ENCODE measurements at regions not wholly inside any gene's neighbourhood (a gene's known extent, or its start where the extent isn't known, plus 50 kb on each side); places are given as distances from the start of the nearest gene placed in this dataset.
"Not testable (repeated sequence)": the region's sequence is repeated elsewhere in the genome, so short reads cannot be mapped to it uniquely, and the experiment has no call there.

GRCh38 chr2:111376272-111376970 is 255.7 kb downstream of the BCL2L11 start:
- H3K4me3 ChIP-seq (ENCODE audit: low read depth, low read length); DNase-seq (ENCODE audit: low read depth): not testable (repeated sequence)

- not testable (repeated sequence) for DNase-seq (ENCODE audit: low read depth); H3K4me3 ChIP-seq (ENCODE audit: low read depth, low read length)
These were observed 256.2 kb downstream of the BCL2L11 start for GRCh38 chr2:111376971-111377352.

DNA sequence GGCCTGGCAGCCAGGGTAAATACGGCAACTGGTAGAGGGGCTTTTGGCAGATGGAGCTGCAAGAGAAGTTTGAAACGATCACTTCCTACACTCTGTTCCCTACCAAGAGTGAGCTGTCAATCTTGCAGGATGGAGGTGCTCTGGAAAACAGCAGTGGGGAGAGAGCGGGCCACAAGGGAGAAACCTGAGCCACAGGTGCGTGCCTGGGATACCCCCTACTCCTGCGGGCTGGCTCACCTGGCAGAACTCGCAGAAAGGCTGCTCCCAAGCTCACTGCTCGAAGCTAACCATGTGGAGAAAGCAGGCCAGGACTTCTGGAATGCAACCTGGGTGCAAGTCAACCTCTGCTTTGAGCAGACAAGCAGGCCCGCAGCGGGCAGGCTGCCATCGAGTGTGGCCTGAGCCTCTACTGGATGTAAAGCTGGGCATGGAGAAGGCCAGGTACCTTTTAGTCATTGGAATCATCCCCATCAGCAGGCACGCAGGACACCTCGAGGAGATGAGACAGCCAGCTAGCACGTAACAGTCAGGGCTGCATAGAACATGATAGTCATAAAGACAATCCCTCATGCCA is 256.8 kb downstream of the BCL2L11 start:
- DNase-seq (ENCODE audit: low read depth), result not testable (repeated sequence)

GRCh38 chr2:111378348-111378747 is 257.6 kb downstream of the BCL2L11 start:
- DNase-seq (ENCODE audit: low read depth), result not testable (repeated sequence)

More for the DNA sequence above, 256.8 kb downstream of the BCL2L11 start:
- H3K4me3 ChIP-seq (ENCODE audit: low read depth, low read length), result not testable (repeated sequence)

GRCh38 chr2:111380733-111381439 is 260.2 kb downstream of the BCL2L11 start:
- not testable (repeated sequence) for DNase-seq (ENCODE audit: low read depth); H3K4me3 ChIP-seq (ENCODE audit: low read depth, low read length)

More at GRCh38 chr2:111378348-111378747, 257.6 kb downstream of the BCL2L11 start:
- not testable (repeated sequence) for H3K4me3 ChIP-seq (ENCODE audit: low read depth, low read length)

DNA sequence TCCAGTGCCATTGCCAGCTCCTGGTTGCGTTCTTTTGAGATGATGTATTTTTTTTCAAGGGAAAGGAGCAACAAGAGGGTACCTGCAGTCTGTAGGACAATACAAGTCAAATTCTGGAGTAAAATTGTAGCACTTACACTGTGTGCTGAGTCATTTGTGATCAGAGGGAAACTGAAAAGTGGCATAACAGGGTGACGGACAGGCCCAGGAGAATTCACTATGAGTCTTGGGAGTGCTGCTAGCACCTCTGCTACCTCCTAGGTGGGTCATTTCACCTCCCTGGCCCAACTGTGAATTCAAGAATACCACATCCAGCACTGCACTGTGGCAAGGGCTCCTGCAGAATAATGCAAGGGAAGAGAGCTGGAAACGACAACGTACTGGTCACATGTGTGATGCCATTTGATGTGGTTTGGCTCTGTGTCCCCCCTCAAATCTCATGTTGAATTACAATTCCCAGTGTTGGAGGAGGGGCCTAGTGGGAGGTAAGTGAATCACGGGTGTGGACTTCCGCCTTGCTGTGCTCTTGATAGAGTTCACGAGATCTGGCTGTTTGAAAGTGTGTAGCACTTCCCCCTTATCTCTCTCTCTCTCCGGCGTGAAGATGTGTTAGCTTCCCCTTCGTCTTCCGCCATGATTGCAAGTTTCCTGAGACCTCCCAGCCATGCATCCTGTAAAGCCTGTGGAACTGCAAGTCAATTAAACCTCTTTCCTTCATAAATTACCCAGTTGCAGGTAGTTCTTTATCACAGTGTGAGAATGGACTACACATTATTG is 261.0 kb downstream of the BCL2L11 start:
- DNase-seq (ENCODE audit: low read depth), result not testable (repeated sequence)

DNA sequence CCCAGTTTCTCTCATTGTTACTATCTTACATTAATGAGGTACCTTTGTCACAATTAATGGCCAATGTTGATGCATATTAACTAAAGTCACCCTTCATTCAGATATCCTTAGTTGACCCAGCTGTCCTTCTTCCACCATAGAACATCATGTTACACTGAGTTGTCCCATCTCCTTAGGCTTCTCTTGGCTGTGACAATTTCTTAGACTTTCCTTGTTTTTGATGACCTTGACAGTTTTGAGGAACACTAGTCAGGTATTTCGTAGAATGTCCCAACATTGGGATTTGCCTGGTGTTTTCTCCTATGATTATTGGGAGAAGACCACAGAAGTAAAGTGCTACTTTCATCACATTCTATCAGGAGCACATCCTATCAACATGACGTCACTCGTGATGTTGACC is 261.8 kb downstream of the BCL2L11 start:
- H3K4me3 ChIP-seq (ENCODE audit: low read depth, low read length); DNase-seq (ENCODE audit: low read depth): not testable (repeated sequence)

More for the DNA sequence above, 261.0 kb downstream of the BCL2L11 start:
- H3K4me3 ChIP-seq (ENCODE audit: low read depth, low read length), result not testable (repeated sequence)

DNA sequence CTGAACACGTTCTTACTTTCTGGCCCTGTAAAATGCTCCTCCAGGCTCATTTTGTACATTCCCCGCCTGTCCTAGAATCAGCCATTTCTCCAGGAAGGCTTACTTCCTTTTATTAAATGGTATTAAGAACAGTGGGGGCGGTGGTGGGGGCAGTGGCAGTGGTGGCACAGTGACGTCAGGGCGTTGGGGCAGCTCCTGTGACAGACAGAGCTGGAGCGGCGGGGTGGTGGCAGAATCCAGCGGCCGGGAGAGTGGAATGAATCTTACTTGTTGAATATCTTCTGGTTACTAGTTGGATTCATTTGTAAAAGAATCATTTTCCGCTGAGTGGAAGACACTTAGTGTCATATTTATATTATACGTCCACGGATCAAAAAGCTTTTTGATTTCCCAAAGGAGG is 262.6 kb downstream of the BCL2L11 start:
- DNase-seq (ENCODE audit: low read depth); H3K4me3 ChIP-seq (ENCODE audit: low read depth, low read length): not testable (repeated sequence)

DNA sequence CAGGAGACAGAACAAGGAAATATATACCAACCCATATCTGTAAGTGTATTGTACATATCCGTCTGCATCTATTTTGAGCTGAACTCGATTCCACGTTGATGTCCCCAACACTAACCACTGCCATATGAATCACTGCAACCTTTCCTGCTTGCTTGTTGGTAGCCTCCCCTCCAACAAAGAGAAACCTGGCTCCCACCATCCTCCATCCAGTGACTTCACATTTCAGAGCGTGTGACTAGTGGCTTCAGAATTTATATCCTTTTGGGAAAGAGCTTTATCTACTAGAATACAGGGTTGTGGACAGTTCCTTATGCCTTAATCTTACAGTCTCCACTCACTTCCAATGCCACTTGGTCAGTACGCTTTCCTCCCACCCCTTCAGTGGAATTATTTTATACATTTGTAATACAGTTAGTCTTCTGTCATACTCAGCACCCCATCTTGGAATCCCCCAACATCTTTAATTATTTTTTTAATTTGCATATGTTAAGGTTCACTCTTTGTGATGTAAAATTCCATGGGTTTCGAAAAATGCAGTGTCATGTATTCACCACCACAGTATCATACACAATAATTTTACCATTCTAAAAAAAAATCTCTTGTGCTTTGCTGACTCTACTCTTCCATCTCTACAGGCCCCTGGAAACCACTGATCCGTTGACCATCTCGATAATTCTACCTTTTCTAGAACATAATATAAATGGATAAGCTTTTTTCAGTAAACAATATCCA is 264.7 kb downstream of the BCL2L11 start:
- DNase-seq (ENCODE audit: low read depth); H3K4me3 ChIP-seq (ENCODE audit: low read depth, low read length): not testable (repeated sequence)

DNA sequence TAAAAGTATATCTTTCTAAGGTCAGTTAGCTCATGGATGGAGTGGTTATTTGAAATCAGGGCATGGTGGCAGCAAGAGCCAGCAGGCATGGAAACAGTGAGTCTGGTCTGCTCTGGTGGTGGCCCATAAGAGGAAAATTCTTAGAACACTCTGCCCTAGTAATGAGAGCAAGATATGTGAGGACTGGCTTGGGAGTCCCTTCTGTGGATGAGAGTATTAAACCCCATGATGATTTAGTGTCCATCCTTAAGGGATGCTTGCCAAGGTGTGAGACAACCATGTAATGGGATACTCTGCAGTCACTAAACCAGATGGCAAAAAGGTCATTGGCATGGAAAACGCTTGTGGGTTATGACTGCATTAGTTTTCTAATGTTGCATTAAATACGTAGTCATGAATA is 269.9 kb downstream of the BCL2L11 start:
- H3K4me3 ChIP-seq (ENCODE audit: low read depth, low read length); DNase-seq (ENCODE audit: low read depth): not testable (repeated sequence)

GRCh38 chr2:111395350-111396128 is 274.8 kb downstream of the BCL2L11 start:
- DNase-seq (ENCODE audit: low read depth), result peak; percentile 67
- H3K4me3 ChIP-seq (ENCODE audit: low read depth, low read length), result not testable (repeated sequence)

GRCh38 chr2:111400598-111401253 is 280.0 kb downstream of the BCL2L11 start:
- not testable (repeated sequence) for DNase-seq (ENCODE audit: low read depth); H3K4me3 ChIP-seq (ENCODE audit: low read depth, low read length)

GRCh38 chr2:111401270-111402140 is 280.8 kb downstream of the BCL2L11 start:
- not testable (repeated sequence) for DNase-seq (ENCODE audit: low read depth)

DNA sequence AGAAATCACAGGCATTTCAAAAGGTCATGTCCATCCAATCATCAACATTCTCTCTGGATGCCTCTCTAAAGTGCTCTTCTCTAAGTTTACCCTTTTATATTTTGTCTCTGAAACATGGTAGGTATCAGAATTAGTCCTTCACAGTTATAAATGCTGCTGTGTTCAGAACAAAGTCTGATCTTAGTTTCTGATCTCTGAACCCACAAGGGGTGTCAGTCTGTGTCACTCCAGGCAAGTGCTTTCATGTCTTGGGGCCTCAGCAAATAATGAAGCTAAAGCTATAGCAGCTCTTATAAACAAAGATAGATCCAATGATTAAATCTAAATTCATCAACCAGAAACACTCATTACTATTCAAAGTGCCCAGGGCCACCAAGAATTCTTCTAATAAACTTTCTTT is 281.7 kb downstream of the BCL2L11 start:
- DNase-seq (ENCODE audit: low read depth); H3K4me3 ChIP-seq (ENCODE audit: low read depth, low read length): not testable (repeated sequence)

More at GRCh38 chr2:111401270-111402140, 280.8 kb downstream of the BCL2L11 start:
- H3K4me3 ChIP-seq (ENCODE audit: low read depth, low read length), result not testable (repeated sequence)

GRCh38 chr2:111403287-111403686 is 282.6 kb downstream of the BCL2L11 start:
- not testable (repeated sequence) for DNase-seq (ENCODE audit: low read depth); H3K4me3 ChIP-seq (ENCODE audit: low read depth, low read length)

DNA sequence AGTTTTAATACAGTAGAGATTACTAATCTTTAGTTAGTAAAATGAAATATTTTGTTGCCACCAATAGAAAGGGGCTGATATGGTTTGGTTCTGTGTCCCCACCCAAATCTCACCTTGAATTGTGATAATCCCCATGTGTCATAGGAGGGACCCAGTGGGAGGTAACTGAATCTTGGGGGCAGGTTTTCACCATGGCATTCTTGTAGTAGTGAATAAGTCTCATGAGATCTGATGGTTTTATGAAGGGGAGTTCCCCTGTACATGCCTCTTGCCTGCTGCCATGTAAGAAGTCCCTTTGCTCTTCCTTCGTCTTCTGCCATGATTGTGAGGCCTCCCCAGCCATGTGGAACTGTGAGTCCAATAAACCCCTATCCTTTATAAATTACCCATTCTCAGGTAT is 285.9 kb downstream of the BCL2L11 start:
- DNase-seq (ENCODE audit: low read depth); H3K4me3 ChIP-seq (ENCODE audit: low read depth, low read length): not testable (repeated sequence)

Data from fibroblast of villous mesenchyme (primary cell).